Thymus (tissue), 11 donors: ENCODE measurements at regions not wholly inside any gene's neighbourhood (a gene's known extent, or its start where the extent isn't known, plus 50 kb on each side); places are given as distances from the start of the nearest gene placed in this dataset.

Experiments used
- DNase-seq, 9 donors: peaks; one replicate each; pipeline ENCODE4 v3.0.0-alpha.2; 2013; ENCODE audit warnings: low spot score in 9 of 9, low read depth in 6 of 9, missing footprints in 1 of 9
- H3K27ac ChIP-seq, 2 donors: one replicate each; pipeline ENCODE4 v1.5.1; 2013; ENCODE audit warnings: control low read depth in 1 of 2, low read depth in 1 of 2, low read length in 1 of 2, mild to moderate bottlenecking in 1 of 2, moderate library complexity in 1 of 2
- H3K27me3 ChIP-seq, 2 donors: one replicate each; pipeline ENCODE4 v1.5.1; 2013; ENCODE audit warnings: low read length in 1 of 2; ENCODE audit not compliant: control insufficient read depth in 2 of 2, insufficient read depth in 1 of 2
- H3K36me3 ChIP-seq, 2 donors: one replicate each; pipeline ENCODE4 v1.5.1; 2013; ENCODE audit warnings: low read length in 1 of 2, mild to moderate bottlenecking in 1 of 2, moderate library complexity in 1 of 2; ENCODE audit not compliant: control insufficient read depth in 2 of 2, insufficient read depth in 2 of 2
- H3K4me1 ChIP-seq, 2 donors: one replicate each; pipeline ENCODE4 v1.5.1; 2013; ENCODE audit warnings: low read length in 2 of 2; ENCODE audit not compliant: control insufficient read depth in 2 of 2, insufficient read depth in 2 of 2
- H3K4me3 ChIP-seq, 2 donors: one replicate each; pipeline ENCODE4 v1.5.1; 2013; ENCODE audit warnings: low read length in 2 of 2, control low read depth in 1 of 2, mild to moderate bottlenecking in 1 of 2
- H3K9me3 ChIP-seq, 2 donors: one replicate each; pipeline ENCODE4 v1.5.1; 2013; ENCODE audit warnings: low read length in 1 of 2, mild to moderate bottlenecking in 1 of 2; ENCODE audit not compliant: control insufficient read depth in 2 of 2, insufficient read depth in 1 of 2
- WGBS: extraction: QIAGEN DNeasy Blood & Tissue Kit; methylation state at CpG from one replicate; pipeline ENCODE4 v1.1.7; 2013; 5-methylcytosine and 5-hydroxymethylcytosine counted together
- donor health status: healthy.

- Histone ChIP-seq H3K27ac (no peak overlapping the region), H3K4me3 (no peak overlapping the region), H3K36me3 (no peaks in the 10 kb centered on the region), H3K9me3 (no peaks in the 10 kb centered on the region), H3K27me3 (no peaks in the 10 kb centered on the region), H3K4me1 (no peaks in the 10 kb centered on the region)
- WGBS, result 86% methylated on average over 4 of the region's 4 CpGs
- no peak for DNase-seq
Observed at GRCh38 chr19:29287061-29287460, 74.1 kb upstream of the UQCRFS1 start.

GRCh38 chr19:29288256-29288655 is 75.3 kb upstream of the UQCRFS1 start:
- Histone ChIP-seq H3K27me3 (no peaks in the 10 kb centered on the region), H3K4me3 (no peak overlapping the region), H3K9me3 (no peaks in the 10 kb centered on the region), H3K36me3 (no peaks in the 10 kb centered on the region), H3K27ac (no peak overlapping the region), H3K4me1 (no peaks in the 10 kb centered on the region)
- DNase-seq, result no peak
- WGBS, result 86% methylated on average over 4 of the region's 4 CpGs

GRCh38 chr19:29289020-29289419 is 76.1 kb upstream of the UQCRFS1 start:
- Histone ChIP-seq H3K4me3 (no peak overlapping the region), H3K36me3 (no peaks in the 10 kb centered on the region), H3K27ac (no peak overlapping the region), H3K27me3 (no peaks in the 10 kb centered on the region), H3K4me1 (no peaks in the 10 kb centered on the region), H3K9me3 (no peaks in the 10 kb centered on the region)
- WGBS, result 96% methylated on average over 2 of the region's 2 CpGs
- no peak for DNase-seq

GRCh38 chr19:29290853-29291252 is 77.9 kb upstream of the UQCRFS1 start:
- H3K36me3 ChIP-seq, result no peaks in the 10 kb centered on the region
- no peak overlapping the region for H3K27ac ChIP-seq
- no peak overlapping the region for H3K4me3 ChIP-seq
- H3K9me3 ChIP-seq, result no peaks in the 10 kb centered on the region
- no peaks in the 10 kb centered on the region for H3K4me1 ChIP-seq
- H3K27me3 ChIP-seq, result no peaks in the 10 kb centered on the region
- WGBS, result 54% methylated on average over 5 of the region's 5 CpGs
- no peak for DNase-seq

- Histone ChIP-seq H3K27ac (no peak overlapping the region), H3K4me1 (no peaks in the 10 kb centered on the region), H3K36me3 (no peaks in the 10 kb centered on the region), H3K4me3 (no peak overlapping the region), H3K9me3 (no peaks in the 10 kb centered on the region), H3K27me3 (no peaks in the 10 kb centered on the region)
- no peak for DNase-seq
- WGBS, result 96% methylated on average over 5 of the region's 5 CpGs
Observed at GRCh38 chr19:29292153-29292552, 79.2 kb upstream of the UQCRFS1 start.

- WGBS, result 91% methylated on average over 5 of the region's 5 CpGs
Observed at GRCh38 chr19:29292562-29292961, 79.6 kb upstream of the UQCRFS1 start.

GRCh38 chr19:29293292-29293691 is 80.3 kb upstream of the UQCRFS1 start:
- Histone ChIP-seq H3K27ac (no peak overlapping the region), H3K4me1 (no peaks in the 10 kb centered on the region), H3K36me3 (no peaks in the 10 kb centered on the region), H3K27me3 (no peaks in the 10 kb centered on the region), H3K4me3 (no peak overlapping the region), H3K9me3 (no peaks in the 10 kb centered on the region)
- 70% methylated on average over 11 of the region's 11 CpGs for WGBS
- DNase-seq, result no peak

More at GRCh38 chr19:29292562-29292961, 79.6 kb upstream of the UQCRFS1 start:
- Histone ChIP-seq H3K9me3 (no peaks in the 10 kb centered on the region), H3K4me3 (no peak overlapping the region), H3K4me1 (no peaks in the 10 kb centered on the region), H3K27ac (no peak overlapping the region), H3K27me3 (no peaks in the 10 kb centered on the region), H3K36me3 (no peaks in the 10 kb centered on the region)
- DNase-seq, result no peak

- no peak overlapping the region for H3K4me3 ChIP-seq
- DNase-seq, result no peak
- no peaks in the 10 kb centered on the region for H3K4me1 ChIP-seq
- H3K27me3 ChIP-seq, result no peaks in the 10 kb centered on the region
- H3K9me3 ChIP-seq, result no peaks in the 10 kb centered on the region
- WGBS, result 82% methylated on average over 7 of the region's 7 CpGs
- H3K27ac ChIP-seq, result no peak overlapping the region
- H3K36me3 ChIP-seq, result no peaks in the 10 kb centered on the region
Observed at GRCh38 chr19:29293736-29294342, 80.9 kb upstream of the UQCRFS1 start.

GRCh38 chr19:29294343-29294811 is 81.4 kb upstream of the UQCRFS1 start:
- WGBS, result 79% methylated on average over 3 of the region's 3 CpGs
- H3K4me3 ChIP-seq, result no peak overlapping the region
- no peaks in the 10 kb centered on the region for H3K36me3 ChIP-seq
- no peaks in the 10 kb centered on the region for H3K4me1 ChIP-seq
- H3K9me3 ChIP-seq, result no peaks in the 10 kb centered on the region
- DNase-seq, result no peak
- no peaks in the 10 kb centered on the region for H3K27me3 ChIP-seq
- H3K27ac ChIP-seq, result no peak overlapping the region
